Fibroblast of the aortic adventitia (primary cell): ENCODE measurements at regions not wholly inside any gene's neighbourhood (a gene's known extent, or its start where the extent isn't known, plus 50 kb on each side); places are given as distances from the start of the nearest gene placed in this dataset.
A peak's percentile ranks its signal among the peaks of the same experiment; 100 is the strongest.
"Not testable (repeated sequence)": the region's sequence is repeated elsewhere in the genome, so short reads cannot be mapped to it uniquely, and the experiment has no call there.

Experiments used
- DNase-seq: peaks from one replicate; pipeline ENCODE4 v3.0.0-alpha.2; 2010; ENCODE audit warnings: low read depth
- H3K4me3 ChIP-seq: 2 replicates; pipeline ENCODE4 v1.5.1; 2011; ENCODE audit warnings: low read depth, mild to moderate bottlenecking, control low read depth, low read length, moderate library complexity
- TF ChIP-seq, protein P1 (sequence below): IDR thresholded peaks from 2 replicates; pipeline ENCODE4 v1.5.1; 2011; ENCODE audit warnings: mild to moderate bottlenecking, low read length, control low read depth, inconsistent platforms; ENCODE audit not compliant: insufficient read depth

DNA sequence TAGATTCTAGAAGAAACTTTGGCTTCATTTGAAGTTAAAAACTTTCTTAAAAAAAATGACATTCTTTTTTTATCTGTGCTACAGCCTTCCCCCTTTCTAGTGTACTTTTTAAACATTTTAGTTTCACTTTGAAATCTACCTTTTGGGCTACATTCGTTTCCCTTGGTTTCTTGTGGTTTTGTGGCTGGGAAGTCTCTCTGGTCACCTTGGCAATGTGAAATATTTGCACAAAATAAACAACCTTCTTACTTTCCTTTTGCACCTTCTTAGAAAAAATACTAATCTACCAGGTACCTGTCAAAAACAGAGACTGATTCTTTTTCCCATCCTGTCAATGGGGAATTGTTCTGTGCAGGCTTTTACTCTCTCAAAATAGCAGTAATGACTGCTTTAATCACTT lies 350.2 kb downstream of the GATA3 start:
- no peak for DNase-seq
- TF ChIP-seq, protein P1, sequence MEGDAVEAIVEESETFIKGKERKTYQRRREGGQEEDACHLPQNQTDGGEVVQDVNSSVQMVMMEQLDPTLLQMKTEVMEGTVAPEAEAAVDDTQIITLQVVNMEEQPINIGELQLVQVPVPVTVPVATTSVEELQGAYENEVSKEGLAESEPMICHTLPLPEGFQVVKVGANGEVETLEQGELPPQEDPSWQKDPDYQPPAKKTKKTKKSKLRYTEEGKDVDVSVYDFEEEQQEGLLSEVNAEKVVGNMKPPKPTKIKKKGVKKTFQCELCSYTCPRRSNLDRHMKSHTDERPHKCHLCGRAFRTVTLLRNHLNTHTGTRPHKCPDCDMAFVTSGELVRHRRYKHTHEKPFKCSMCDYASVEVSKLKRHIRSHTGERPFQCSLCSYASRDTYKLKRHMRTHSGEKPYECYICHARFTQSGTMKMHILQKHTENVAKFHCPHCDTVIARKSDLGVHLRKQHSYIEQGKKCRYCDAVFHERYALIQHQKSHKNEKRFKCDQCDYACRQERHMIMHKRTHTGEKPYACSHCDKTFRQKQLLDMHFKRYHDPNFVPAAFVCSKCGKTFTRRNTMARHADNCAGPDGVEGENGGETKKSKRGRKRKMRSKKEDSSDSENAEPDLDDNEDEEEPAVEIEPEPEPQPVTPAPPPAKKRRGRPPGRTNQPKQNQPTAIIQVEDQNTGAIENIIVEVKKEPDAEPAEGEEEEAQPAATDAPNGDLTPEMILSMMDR: no peak
- H3K4me3 ChIP-seq: no peak overlapping the region

DNA sequence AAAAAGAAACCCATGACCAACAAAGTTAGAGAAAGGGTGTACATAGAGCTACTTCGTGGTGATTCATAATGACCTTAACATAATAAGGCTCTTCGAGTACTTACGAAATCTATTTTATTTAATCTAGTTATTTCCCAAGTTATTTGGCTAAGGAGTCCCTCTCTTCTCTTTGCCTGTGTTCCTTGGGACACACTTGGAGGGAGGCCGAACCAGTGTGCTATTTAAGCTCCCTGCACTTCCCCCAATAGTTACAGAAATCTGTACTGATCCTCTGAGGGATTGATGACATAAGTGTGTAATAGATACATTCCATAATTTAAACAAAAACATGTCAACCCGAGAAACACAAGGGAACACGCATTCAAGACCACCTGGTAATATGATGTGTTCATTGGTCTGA lies 351.1 kb downstream of the GATA3 start:
- peak; percentile 59 for DNase-seq
- H3K4me3 ChIP-seq: no peak overlapping the region
- TF ChIP-seq, protein P1: no peak

DNA sequence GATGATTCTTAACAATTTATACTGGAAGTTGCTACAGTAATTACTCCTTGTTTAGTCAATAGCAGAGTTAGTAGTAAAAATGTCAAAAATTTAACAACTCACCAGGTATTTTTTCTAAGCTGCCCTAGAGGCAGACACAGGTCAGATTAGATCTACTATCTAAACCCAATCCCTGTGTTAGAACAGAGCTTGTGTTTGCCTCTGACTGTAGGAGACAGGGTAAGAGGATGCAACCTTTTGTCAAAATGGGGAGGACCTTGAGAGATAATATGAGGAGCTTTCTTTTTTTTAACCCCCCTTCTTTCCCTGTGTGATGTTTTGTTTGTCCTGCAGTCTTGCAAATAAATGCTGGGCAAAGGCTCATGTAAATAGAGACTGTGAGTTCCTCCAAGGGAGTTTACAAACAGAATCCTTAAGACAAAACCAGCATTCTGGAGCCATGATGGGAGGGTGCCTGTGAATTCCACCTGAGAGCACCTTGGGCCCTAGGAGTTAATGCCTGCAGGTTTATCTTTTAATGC lies 353.1 kb downstream of the GATA3 start:
- no peak for DNase-seq
- TF ChIP-seq, protein P1: no peak
- no peak overlapping the region for H3K4me3 ChIP-seq

DNA sequence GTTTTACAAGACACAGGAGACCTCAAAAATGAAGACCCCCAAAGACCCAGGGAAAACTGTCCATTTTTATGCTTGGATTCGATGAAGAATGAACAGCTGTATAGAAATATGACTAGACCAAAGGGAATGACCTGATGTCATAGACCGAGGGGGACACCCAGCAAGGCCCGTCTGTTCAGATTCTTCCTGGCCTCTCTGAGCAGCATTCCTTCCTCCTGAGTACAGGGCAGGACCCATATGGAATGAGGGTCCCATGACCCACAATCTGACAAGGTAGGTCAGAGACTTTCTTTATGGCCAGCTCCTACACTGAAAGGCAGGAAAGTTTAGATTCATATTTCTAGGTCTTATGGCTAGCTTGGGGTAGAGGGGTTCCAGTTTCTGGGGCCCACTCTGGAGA lies 356.0 kb downstream of the GATA3 start:
- no peak overlapping the region for H3K4me3 ChIP-seq
- TF ChIP-seq, protein P1: no peak
- no peak for DNase-seq

DNA sequence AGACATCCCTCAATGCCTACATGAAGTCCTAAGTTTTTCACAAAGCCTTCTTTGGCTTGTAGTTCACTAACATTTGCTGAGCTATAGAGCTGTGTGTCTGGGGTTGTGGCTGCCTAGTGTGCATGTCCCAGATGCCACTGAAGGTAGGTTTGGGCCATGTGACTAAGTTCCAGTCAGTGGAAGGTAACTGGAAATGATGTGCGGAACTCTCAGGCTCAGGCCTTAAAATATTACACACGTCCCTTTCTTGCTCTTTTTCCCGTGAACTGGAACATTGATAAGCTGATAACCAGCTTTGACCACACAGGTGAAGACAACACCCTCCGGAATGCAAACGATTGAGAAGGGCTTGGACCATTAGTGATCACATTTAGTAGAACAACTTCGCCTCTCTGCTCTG lies 358.1 kb downstream of the GATA3 start:
- DNase-seq: no peak
- H3K4me3 ChIP-seq: no peak overlapping the region
- TF ChIP-seq, protein P1: no peak

DNA sequence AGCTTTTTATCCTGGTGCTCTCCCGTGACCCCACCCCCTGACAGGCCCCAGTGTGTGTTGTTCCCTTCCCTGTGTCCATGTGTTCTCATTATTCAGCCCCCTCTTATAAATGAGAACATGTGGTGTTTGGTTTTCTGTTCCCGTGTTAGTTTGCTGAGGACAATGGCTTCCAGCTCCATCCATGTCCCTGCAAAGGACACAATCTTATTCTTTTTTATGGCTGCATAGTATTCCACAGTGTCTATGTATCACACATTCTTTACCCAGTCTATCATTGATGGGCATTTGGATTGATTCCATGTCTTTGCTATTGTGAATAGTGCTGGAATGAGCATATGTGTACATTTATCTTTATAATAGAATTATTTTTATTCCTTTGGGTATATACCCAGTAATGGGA lies 360.5 kb downstream of the GATA3 start:
- H3K4me3 ChIP-seq, DNase-seq: not testable (repeated sequence)

DNA sequence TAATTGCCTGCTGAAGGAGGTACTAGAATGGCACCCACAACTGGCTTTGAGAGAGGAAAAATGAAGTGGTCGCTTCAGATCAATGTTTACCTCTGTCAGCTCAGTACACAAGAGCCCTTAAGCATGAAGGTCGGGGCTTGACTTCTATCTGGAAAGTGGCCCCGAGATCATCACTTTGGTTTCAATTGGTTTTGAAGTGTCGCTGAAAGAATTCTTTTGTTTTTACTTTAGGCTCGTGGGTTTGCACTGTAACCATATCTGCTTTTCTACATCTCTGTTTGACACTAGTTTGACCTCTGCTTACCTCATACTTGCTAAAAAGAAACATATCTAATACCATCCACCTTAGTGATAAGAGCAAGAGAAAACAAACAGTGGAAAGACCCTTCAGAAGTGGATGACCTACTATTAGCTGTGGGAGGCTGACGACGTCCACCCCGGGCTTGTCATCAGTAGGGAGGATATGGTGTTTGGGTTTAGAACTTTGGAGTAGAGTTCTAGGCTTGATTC lies 361.8 kb downstream of the GATA3 start:
- no peak for DNase-seq
- H3K4me3 ChIP-seq: no peak overlapping the region
- TF ChIP-seq, protein P1: no peak
